ENCODE measurements at regions not wholly inside any gene's neighbourhood (a gene's known extent, or its start where the extent isn't known, plus 50 kb on each side); places are given as distances from the start of the nearest gene placed in this dataset.

DNA sequence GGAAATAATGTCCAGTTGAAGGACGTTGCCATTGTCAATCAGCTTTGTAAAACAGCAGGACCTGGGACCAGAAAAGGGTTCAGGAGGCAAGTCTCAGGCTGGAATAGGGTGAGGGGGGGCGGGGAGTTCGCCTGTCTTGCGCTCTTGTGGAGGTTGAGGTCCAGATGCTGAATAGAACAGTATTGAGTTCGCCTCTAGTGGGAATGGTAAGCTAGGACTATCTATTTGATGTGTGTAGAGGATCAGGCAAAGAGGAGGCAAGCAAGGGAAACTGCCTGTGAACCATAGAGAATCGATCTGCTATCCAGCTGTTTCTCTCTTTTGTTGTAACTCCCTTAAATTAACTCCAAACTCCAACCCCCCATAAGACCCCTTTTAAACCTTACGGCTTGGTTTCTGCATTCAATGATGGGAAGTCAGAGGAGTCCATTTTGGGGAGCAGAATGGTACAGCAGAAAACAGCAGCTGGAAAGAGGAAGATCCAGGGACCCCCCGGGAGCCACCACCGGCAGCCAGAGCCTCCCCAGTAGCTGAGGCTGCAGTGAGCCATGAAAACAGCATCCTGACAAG lies 133.7 kb downstream of the SLC28A3 start:
- TF ChIP-seq, protein P1, sequence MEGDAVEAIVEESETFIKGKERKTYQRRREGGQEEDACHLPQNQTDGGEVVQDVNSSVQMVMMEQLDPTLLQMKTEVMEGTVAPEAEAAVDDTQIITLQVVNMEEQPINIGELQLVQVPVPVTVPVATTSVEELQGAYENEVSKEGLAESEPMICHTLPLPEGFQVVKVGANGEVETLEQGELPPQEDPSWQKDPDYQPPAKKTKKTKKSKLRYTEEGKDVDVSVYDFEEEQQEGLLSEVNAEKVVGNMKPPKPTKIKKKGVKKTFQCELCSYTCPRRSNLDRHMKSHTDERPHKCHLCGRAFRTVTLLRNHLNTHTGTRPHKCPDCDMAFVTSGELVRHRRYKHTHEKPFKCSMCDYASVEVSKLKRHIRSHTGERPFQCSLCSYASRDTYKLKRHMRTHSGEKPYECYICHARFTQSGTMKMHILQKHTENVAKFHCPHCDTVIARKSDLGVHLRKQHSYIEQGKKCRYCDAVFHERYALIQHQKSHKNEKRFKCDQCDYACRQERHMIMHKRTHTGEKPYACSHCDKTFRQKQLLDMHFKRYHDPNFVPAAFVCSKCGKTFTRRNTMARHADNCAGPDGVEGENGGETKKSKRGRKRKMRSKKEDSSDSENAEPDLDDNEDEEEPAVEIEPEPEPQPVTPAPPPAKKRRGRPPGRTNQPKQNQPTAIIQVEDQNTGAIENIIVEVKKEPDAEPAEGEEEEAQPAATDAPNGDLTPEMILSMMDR (IDR thresholded peaks at IDR 0.05; ENCODE audit: unreplicated experiment) = no peak
- ChIA-PET CTCF (no interaction called here), POLR2A (no interaction called here)
- Mint-ChIP-seq H3K36me3 (ENCODE audit: insufficient read depth, unreplicated experiment) (no peaks in the 10 kb centered on the region), H3K4me3 (ENCODE audit: unreplicated experiment) (no peak overlapping the region), H3K27ac (ENCODE audit: low read depth, unreplicated experiment) (no peak overlapping the region), H3K27me3 (ENCODE audit: insufficient read depth, unreplicated experiment) (no peaks in the 10 kb centered on the region), H3K4me1 (ENCODE audit: insufficient read depth, unreplicated experiment) (no peaks in the 10 kb centered on the region), H3K9me3 (ENCODE audit: unreplicated experiment) (no peaks in the 10 kb centered on the region)
- DNase-seq (ENCODE audit: unreplicated experiment) = no peak
- BruUV-seq (replicated peaks) = no TSS peak
- intact Hi-C loops (cut with micrococcal nuclease) = no loop called here

- CTCF ChIA-PET = no interaction called here
- Mint-ChIP-seq H3K4me1 (ENCODE audit: insufficient read depth, unreplicated experiment) (no peaks in the 10 kb centered on the region), H3K36me3 (ENCODE audit: insufficient read depth, unreplicated experiment) (no peaks in the 10 kb centered on the region), H3K9me3 (ENCODE audit: unreplicated experiment) (no peaks in the 10 kb centered on the region), H3K4me3 (ENCODE audit: unreplicated experiment) (no peak overlapping the region), H3K27ac (ENCODE audit: low read depth, unreplicated experiment) (no peak overlapping the region), H3K27me3 (ENCODE audit: insufficient read depth, unreplicated experiment) (no peaks in the 10 kb centered on the region)
- TF ChIP-seq, protein P1 (IDR thresholded peaks at IDR 0.05; ENCODE audit: unreplicated experiment) = no peak
- POLR2A ChIA-PET = no interaction called here
- intact Hi-C loops (cut with micrococcal nuclease) = no loop called here
- DNase-seq (ENCODE audit: unreplicated experiment) = no peak
- BruUV-seq (replicated peaks) = no TSS peak
Observed at GRCh38 chr9:84207491-84207951, 133.0 kb downstream of the SLC28A3 start.

GRCh38 chr9:84212246-84212645 lies 128.3 kb downstream of the SLC28A3 start:
- TF ChIP-seq, protein P1 (IDR thresholded peaks at IDR 0.05; ENCODE audit: unreplicated experiment) = no peak
- intact Hi-C loops (cut with micrococcal nuclease) = no loop called here
- H3K27me3 Mint-ChIP-seq (ENCODE audit: insufficient read depth, unreplicated experiment) = no peaks in the 10 kb centered on the region
- no peak overlapping the region for H3K4me3 Mint-ChIP-seq (ENCODE audit: unreplicated experiment)
- CTCF ChIA-PET = interaction anchor here (0.7 to 2.0 kb wide), 7 partner anchors 9 to 49 kb away, joined by 3 to 18 read pairs (median 4); no protein-coding TSS in a partner anchor
- peak overlapping the region; percentile 16 for H3K27ac Mint-ChIP-seq (ENCODE audit: low read depth, unreplicated experiment)
- H3K9me3 Mint-ChIP-seq (ENCODE audit: unreplicated experiment) = peaks cover 8% of the 10 kb centered on the region
- POLR2A ChIA-PET = interaction anchor here (1.0 to 2.7 kb wide), 6 partner anchors 28 to 232 kb away, joined by 3 to 17 read pairs (median 4); partner anchors contain the start of genes HNRNPK and RMI1
- no peaks in the 10 kb centered on the region for H3K4me1 Mint-ChIP-seq (ENCODE audit: insufficient read depth, unreplicated experiment)
- no TSS peak for BruUV-seq (replicated peaks)
- DNase-seq (ENCODE audit: unreplicated experiment) = no peak
- peaks cover 6% of the 10 kb centered on the region for H3K36me3 Mint-ChIP-seq (ENCODE audit: insufficient read depth, unreplicated experiment)

- peaks cover under 1% of the 10 kb centered on the region for H3K4me1 Mint-ChIP-seq (ENCODE audit: insufficient read depth, unreplicated experiment)
- ChIA-PET CTCF (interaction anchor here (0.5 to 1.7 kb wide), 4 partner anchors 10 to 40 kb away, joined by 3 to 6 read pairs (median 4); no protein-coding TSS in a partner anchor), POLR2A (interaction anchor here (0.8 to 2.7 kb wide), 9 partner anchors 9 to 233 kb away, joined by 3 to 17 read pairs (median 4); partner anchors contain the start of genes HNRNPK and RMI1)
- no TSS peak for BruUV-seq (replicated peaks)
- no peak overlapping the region for H3K27ac Mint-ChIP-seq (ENCODE audit: low read depth, unreplicated experiment)
- TF ChIP-seq, protein P1 (IDR thresholded peaks at IDR 0.05; ENCODE audit: unreplicated experiment) = no peak
- H3K27me3 Mint-ChIP-seq (ENCODE audit: insufficient read depth, unreplicated experiment) = no peaks in the 10 kb centered on the region
- intact Hi-C loops (cut with micrococcal nuclease) = no loop called here
- H3K9me3 Mint-ChIP-seq (ENCODE audit: unreplicated experiment) = peaks cover 8% of the 10 kb centered on the region
- peaks cover 6% of the 10 kb centered on the region for H3K36me3 Mint-ChIP-seq (ENCODE audit: insufficient read depth, unreplicated experiment)
- DNase-seq (ENCODE audit: unreplicated experiment) = no peak
- no peak overlapping the region for H3K4me3 Mint-ChIP-seq (ENCODE audit: unreplicated experiment)
Observed at GRCh38 chr9:84212982-84213381, 127.6 kb downstream of the SLC28A3 start.

All from MCF 10A (cell line).